Epithelial cell of esophagus (primary cell): ENCODE measurements at regions not wholly inside any gene's neighbourhood (a gene's known extent, or its start where the extent isn't known, plus 50 kb on each side); places are given as distances from the start of the nearest gene placed in this dataset.
"Not testable (repeated sequence)": the region's sequence is repeated elsewhere in the genome, so short reads cannot be mapped to it uniquely, and the experiment has no call there.

Experiments
- DNase-seq: peaks from one replicate; pipeline ENCODE4 v3.0.0; 2010; ENCODE audit warnings: low read depth
- H3K4me3 ChIP-seq: 2 replicates; pipeline ENCODE4 v1.5.1; 2011; ENCODE audit warnings: mild to moderate bottlenecking, low read length, control low read depth
- TF ChIP-seq, protein P1 (sequence below): IDR thresholded peaks from 2 replicates; pipeline ENCODE4 v1.5.1; 2011; ENCODE audit warnings: low read depth, mild to moderate bottlenecking, low read length, control low read depth, inconsistent platforms; ENCODE audit not compliant: insufficient read depth; ENCODE audit errors: missing control alignments

DNA sequence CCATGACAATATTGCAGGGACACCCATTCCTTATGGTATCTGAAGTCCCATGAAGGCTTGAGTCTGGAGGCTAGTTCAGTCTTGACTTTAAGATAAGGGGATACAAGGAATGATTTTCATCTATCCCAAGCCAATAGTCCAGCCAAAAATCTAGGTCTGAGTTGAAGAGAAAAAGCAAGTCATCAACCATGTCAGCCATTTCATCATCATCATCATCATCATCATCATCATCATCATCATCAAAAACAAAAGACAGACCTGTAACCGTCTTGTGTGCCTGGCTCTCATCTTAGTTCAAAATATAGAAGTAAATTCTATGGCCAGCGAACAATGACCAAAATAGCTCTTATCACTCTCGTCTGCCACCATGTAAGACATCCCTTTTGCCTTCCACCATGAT, 59.5 kb upstream of the FAM90A26 start:
- not testable (repeated sequence) for H3K4me3 ChIP-seq, DNase-seq

DNA sequence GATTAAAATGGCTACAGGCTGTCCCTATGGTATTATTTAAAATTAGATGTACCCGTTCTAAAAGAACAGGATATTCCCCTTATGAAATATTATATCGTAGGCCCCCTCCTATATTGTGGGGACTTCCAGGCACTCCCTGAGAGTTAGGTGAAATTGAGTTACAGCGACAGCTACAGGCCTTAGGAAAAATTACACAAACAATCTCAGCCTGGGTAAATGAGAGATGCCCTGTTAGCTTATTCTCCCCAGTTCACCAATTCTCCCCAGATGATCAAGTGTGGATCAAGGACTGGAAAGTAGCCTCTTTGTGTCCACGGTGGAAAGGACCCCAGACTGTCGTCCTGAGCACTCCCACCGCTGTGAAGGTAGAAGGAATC, 67.1 kb upstream of the FAM90A26 start:
- not testable (repeated sequence) for DNase-seq, H3K4me3 ChIP-seq
- TF ChIP-seq, protein P1, sequence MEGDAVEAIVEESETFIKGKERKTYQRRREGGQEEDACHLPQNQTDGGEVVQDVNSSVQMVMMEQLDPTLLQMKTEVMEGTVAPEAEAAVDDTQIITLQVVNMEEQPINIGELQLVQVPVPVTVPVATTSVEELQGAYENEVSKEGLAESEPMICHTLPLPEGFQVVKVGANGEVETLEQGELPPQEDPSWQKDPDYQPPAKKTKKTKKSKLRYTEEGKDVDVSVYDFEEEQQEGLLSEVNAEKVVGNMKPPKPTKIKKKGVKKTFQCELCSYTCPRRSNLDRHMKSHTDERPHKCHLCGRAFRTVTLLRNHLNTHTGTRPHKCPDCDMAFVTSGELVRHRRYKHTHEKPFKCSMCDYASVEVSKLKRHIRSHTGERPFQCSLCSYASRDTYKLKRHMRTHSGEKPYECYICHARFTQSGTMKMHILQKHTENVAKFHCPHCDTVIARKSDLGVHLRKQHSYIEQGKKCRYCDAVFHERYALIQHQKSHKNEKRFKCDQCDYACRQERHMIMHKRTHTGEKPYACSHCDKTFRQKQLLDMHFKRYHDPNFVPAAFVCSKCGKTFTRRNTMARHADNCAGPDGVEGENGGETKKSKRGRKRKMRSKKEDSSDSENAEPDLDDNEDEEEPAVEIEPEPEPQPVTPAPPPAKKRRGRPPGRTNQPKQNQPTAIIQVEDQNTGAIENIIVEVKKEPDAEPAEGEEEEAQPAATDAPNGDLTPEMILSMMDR = peak; percentile 31

DNA sequence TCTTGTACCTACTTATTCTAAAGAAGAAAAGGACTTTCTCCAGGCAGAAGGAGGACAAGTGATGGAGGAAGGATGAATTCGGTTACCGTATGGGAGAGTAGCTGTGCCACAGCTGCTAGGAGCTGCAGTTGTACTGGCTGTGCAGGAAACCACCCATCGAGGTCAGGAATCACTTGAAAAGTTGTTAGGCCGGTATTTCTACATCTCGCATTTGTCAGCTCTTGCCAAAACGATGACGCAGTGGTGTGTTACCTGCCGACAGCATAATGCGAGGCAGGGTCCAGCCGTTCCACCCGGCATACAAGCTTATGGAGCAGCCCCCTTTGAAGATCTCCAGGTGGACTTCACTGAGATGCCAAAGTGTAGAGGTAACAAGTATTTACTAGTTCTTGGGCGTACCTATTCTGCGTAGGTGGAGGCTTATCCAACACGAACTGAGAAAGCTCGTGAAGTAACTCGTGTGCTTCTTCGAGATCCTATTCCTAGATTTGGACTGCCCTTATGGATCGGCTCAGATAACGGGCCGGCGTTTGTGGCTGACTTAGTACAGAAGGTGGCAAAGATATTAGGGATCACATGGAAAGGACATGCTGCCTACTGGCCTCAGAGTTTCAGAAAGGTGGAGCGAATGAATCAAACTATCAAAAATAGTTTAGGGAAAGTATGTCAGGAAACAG, 67.6 kb upstream of the FAM90A26 start:
- DNase-seq = peak; percentile 69
- peak overlapping the region; percentile 19 for H3K4me3 ChIP-seq

GRCh38 chr4:9096330-9096729, 73.9 kb upstream of the FAM90A26 start:
- DNase-seq, H3K4me3 ChIP-seq: not testable (repeated sequence)

DNA sequence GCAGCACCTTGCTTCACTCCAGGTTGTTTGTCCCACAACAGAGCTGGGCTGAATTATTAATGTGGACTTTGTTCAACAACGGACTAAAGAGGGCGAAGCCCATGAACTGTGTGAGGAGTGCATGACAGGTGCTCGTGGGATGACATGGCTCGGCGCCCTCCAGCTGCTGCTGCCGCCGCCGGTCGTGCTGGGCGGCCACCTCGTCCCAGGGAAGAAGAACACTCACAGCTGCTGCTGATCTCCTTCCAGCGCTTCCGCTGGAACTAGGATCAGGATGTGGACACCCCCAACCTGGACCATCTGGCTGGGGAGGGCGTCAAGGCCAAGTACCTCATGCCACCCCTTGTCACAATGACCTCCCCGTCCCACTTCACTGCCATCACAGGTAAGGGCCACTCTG, 91.4 kb upstream of the FAM90A26 start:
- not testable (repeated sequence) for DNase-seq, H3K4me3 ChIP-seq

GRCh38 chr4:9076974-9077373, 93.2 kb upstream of the FAM90A26 start:
- not testable (repeated sequence) for H3K4me3 ChIP-seq, DNase-seq

DNA sequence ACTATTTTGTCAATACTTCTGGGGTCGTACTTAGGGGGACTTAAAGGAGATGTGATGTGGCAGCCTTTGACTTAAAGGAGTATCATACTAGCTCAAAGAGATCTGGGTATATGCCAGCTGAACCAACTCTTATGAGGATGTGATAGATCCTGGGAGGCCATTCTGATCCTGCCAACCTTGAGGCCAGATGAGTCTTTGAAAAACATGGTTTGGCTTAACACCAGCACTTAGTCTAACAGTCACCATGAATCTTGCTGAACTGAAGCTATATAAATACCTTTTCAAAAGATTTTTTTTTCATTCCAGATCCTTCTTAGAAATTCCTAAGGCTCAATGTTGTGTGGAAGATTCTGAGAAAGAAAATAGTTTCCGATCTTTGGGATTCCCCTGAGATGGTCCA, 93.7 kb upstream of the FAM90A26 start:
- H3K4me3 ChIP-seq, DNase-seq: not testable (repeated sequence)

GRCh38 chr4:9073371-9073770, 96.8 kb upstream of the FAM90A26 start:
- not testable (repeated sequence) for DNase-seq, H3K4me3 ChIP-seq

DNA sequence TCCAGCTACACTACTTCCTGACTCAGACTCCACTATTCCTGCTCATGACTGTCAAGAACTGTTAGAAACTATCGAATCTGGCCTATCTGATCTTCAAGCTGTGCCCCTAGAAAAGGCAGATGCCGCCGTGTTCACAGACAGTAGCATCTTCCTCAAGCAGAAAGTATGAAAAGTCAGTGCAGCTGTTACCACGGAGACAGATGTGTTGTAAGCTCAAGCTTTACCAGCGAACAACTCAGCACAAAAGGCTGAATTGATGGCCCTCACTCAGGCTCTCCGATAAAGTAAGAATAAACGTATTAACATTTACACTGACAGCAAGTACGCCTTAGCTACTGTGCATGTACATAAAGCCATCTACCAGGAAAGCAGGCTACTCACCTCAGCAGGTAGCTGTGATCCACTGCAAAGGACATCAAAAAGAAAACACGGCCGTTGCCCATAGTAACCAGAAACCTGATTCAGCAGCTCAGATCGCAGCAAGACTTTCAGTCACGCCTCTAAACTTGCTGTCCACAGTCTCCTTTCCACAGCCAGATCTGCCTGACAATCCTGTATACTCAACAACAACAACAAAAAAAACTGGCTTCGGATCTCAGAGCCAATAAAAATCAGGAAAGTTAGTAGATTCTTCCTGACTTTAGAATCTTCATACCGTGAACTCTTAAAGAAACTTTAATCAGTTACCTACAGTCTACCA, 97.5 kb upstream of the FAM90A26 start:
- H3K4me3 ChIP-seq, DNase-seq: not testable (repeated sequence)

GRCh38 chr4:9067923-9068322, 102.3 kb upstream of the FAM90A26 start:
- H3K4me3 ChIP-seq, DNase-seq: not testable (repeated sequence)

DNA sequence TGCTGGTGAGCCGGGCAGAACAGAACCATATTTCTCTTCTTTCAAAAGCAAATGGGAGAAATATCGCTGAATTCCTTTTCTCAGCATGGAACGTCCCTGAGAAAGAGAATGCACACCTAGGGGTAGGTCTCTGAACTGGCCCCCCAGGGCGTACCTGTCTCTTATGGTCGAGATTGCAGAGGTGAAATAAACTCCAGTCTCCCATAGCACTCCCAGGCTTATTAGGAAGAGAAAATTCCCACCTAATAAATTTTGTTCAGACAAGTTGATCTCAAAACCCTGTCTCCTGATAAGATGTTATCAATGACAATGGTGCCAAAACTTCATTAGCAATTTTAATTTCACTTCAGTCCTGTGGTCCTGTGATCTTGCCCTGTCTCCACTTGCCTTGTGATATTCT, 106.6 kb upstream of the FAM90A26 start:
- H3K4me3 ChIP-seq, DNase-seq: not testable (repeated sequence)

DNA sequence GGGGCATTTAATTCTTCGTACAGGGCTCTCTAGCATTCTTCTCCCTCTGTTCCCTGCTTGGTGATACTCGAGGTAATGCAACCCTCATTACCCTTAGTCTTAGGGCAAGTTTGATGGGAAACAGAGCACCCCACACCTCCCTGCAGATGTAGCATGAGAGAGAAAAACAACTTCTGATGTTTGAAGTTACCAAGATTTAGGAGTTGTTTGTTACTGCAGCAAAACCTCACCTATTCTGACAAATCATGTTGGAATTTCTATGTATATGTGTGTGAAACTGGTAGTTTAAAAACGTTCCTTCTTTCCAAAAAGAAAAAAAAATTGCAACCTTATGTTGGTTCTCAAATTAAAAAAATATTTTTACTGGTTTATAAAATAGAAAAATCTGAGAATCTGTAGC, 145.3 kb upstream of the FAM90A26 start:
- not testable (repeated sequence) for DNase-seq, H3K4me3 ChIP-seq

DNA sequence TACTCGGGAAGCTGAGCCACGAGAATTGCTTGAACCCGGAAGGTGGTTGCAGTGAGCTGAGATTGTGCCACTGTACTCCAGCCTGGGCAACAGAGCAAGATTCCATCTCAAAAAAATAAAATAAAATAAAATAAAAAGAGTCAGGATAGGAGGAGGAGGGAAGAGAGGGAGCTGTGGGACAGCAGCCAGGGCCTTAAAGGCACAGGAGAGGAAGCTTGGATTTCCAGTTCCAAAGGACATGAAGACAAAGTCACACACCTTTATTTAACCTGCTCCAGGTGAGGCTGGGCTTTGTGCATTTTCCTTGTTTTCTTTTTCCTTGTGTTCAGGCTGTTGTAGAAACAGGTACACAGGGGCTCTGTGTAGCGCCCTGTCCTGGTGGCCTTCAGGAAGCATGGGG, 138.2 kb upstream of the HMX1 start:
- DNase-seq, H3K4me3 ChIP-seq: not testable (repeated sequence)

DNA sequence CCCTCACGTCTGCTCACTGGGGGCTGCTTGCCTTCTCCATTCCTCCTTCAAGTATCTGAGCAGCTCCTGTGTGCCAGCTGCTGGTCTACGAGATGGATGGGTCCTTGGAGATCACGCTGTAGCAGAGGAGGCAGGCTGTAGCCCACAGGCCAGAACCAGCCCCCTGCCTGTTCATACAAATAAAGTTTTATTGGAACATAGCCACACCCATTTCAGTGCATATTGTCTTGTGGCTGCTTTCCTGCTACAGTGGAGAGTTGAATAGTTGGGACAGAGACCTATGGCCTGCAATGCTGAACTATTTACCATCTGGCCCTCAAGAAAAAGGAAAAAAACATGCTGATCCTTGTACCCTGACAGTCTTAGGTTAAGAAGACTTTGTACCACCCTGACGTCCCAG, 136.8 kb upstream of the HMX1 start:
- H3K4me3 ChIP-seq, DNase-seq: not testable (repeated sequence)

DNA sequence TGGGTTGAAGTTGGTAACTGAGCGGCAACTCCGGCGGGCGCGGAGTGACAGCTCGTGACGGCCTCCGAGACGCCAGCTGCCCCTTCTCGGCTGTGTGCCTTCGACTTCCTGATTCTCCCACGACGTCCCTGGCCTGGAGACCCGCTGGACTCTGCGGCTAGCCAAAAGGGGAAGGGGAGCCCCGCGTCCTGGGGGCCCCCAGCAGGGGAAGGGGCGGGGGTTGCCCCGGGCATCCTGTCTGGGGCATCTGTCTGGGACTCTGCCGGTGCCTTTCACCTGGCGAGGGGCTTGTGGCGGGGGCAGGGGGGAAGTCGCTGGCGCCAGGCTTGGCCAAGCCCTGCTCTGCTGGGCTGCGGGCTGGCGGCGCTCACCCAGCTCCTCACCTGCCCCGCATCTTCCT, 129.5 kb upstream of the HMX1 start:
- DNase-seq, H3K4me3 ChIP-seq: not testable (repeated sequence)

GRCh38 chr4:9000505-9001001, 128.9 kb upstream of the HMX1 start:
- not testable (repeated sequence) for H3K4me3 ChIP-seq
- peak; percentile 0 for DNase-seq

DNA sequence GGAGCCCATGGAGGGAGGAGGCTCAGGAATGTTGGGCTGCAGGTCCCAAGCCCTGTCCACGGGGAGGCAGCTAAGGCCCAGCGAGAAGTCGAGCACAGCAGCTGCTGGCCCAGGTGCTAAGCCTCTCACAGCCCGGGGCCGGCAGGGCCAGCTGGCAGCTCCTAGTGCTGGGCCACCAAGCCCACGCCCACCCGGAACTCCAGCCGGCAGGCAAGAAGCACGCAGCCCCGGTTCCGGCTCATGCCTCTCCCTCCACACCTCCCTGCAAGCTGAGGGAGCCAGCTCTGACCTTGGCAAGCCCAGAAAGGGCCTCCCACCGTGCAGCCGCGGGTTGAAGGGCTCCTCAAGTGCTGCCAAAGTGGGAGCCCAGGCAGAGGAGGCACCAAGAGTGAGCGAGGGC, 121.3 kb upstream of the HMX1 start:
- DNase-seq, H3K4me3 ChIP-seq: not testable (repeated sequence)

DNA sequence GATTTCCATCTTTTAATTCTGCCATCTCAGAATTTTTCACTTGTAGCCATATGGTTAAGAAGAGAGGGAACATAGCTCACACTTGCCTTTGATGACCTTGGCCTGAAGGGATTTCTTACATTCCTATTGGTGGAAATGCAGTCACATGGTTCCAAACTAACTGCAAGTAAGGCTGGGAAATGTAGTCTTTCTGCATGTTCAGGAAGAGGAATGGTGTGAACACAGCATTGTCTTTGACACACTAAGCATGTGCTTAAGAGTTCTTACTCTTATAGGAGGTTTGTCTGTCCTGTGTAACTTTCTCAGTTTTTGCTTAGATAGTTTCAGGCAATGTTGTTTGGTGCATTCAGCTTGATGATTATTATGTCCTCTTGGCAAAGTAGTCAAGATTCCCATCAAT, 119.8 kb upstream of the HMX1 start:
- not testable (repeated sequence) for H3K4me3 ChIP-seq, DNase-seq

GRCh38 chr4:8990341-8990740, 118.7 kb upstream of the HMX1 start:
- not testable (repeated sequence) for H3K4me3 ChIP-seq, DNase-seq
